ENCODE measurements at regions not wholly inside any gene's neighbourhood (a gene's known extent, or its start where the extent isn't known, plus 50 kb on each side); places are given as distances from the start of the nearest gene placed in this dataset.
"Not testable (repeated sequence)": the region's sequence is repeated elsewhere in the genome, so short reads cannot be mapped to it uniquely, and the experiment has no call there.

DNA sequence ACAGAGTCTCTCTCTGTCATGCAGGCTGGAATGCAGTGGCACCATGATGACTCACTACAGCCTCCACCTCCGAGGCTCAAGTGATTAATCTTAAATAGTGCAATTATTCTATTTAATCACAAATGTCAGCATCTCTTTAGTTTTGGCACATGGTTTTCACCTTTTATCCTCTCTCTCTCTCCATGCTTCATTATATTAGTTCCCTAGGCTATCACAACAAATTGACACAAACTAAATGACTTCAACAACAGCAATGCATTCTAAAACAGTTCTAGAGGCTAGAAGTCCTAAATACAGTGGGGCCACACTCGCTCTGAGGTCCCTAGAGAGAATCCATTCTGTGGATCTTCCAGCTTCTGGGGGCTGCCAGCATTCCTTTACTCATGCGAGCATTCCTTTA is 178.2 kb upstream of the ZNG1F start:
- DNase-seq: not testable (repeated sequence)

DNA sequence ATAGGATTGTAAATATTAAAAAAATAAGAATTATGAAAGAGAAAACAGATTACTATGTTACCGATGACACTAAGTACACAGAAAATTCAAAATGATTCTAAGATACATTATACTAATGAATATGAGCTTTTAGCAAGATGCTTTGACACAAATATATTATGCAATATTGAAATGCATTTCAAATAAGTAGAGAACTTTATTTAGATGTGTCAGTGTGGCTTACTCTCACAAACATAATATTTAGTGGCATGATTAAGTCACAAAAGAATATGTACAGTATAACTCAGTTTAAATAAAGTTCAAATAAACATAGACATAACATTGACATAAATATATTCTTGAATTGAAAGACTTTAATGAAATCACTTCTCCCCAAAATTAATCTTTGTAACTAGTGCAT is 172.7 kb upstream of the ZNG1F start:
- not testable (repeated sequence) for DNase-seq

DNA sequence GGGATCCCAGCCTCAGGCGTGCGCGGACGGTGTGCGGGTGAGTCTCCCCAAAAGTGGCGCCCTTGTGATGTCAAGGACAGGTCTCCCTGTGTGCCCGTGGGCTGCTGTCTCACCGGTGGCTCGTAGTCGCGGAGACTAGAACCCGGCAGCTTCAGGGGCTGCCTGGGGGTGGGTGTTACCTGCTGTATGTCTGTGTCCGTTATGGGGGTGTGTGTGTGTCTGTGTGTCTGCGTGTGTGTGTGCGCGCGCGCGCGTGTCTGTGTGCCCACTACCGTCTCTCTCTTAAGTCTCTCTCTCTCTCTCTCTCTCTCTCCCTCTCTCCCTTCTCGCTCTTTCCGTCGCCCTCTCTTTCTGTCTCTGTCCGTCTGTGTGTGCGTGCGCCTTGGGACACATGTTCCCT is 170.0 kb upstream of the ZNG1F start:
- peak; percentile 3 for DNase-seq

DNA sequence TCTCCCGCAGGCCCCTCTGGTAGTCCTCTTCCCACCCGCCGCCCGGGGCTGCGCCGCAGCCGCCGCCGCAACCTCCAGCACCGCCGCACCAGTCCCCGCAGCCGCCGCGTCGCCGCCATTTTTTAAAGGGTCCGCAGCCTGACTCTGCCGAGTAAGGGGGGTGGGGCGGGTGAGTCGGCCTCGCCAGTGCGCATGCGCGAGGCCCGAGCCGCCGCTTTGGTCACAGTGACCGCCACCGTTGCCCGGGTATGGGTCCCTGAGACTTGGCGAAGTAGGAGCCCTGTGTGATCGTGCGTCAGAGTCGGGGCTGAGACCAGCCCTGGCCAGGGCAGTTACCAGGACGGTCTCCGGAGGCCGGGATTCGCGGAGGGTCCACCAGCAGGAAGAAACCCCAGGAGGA is 169.6 kb upstream of the ZNG1F start:
- peak; percentile 62 for DNase-seq

DNA sequence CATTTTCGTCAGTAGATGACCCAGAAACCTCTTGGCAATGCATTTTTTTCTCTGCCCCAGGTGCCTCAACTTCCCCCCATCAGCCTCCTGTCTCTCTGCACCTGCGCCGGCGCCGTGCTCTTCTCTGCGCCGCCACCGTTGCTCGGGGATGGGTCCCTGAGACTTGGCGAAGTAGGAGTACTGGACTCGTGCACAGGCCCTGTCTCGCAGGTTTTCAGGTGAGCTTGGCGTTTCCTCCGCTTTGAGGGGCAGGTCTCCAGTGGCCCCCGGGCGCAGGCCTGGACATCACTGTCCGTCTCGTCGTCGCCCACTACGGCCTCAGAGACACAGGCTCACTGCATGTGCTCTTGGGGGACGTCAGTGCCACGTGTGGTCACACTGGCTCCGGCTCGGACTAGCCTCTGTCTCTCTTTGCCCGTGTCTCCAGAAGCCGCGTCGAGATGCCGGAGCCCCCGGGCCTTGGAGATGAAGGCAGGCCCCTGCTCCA is 168.8 kb upstream of the ZNG1F start:
- not testable (repeated sequence) for DNase-seq

DNA sequence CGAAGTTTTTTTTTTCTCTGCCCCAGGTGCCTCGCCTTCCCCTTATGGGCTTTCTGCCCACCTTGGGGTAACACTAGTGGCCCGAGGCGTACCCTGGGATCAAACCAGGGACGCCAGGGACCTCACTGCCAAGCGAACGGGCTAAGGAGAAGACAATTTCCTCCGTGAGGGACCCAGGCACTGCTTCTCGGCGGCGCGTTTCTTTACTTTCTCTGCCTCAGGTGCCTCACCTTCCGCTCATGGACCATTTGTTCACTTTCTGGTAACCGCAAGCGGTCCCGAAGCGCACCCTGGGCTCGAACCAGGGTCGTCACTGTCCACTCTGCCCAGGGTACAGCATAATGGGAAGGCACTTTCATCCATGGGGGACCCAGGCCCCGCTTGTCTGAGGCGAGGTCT is 168.2 kb upstream of the ZNG1F start:
- not testable (repeated sequence) for DNase-seq

DNA sequence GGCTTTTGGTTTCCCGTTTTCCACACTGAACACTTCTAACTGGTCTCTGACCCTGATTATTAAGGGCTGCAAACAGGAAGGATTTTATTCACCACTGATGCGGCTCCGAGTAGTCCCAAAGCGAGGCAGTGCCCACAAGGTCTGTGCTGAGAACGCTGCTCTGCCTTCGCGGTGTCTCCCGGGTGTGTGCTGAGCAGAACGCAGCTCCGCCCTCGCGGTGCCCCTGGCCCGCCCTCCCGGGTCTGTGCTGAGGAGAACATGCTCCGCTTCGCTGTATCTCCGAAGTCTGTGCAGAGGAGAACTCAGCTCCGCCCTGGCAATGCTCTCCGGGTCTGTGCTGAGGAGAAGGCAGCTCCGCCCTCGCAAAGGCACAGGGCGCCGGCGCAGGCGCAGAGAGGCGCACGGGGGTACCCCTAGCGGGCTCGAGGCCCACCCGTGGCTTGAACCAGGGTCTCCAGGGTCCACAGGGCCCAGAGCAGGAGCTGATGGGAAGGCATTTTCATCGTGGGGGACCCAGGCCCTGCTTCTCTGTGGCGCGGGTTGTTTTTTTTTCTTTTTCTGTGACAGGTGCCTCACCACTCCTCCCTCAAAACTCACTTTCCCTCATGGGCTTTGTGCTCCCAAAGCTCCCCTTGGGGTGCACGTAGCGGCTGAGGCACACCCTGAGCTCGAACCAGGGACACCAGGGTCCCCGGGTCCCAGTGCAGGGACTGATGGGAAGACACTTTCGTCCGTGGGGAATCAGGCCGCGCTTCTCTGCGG is 167.7 kb upstream of the ZNG1F start:
- DNase-seq: peak; percentile 56

DNA sequence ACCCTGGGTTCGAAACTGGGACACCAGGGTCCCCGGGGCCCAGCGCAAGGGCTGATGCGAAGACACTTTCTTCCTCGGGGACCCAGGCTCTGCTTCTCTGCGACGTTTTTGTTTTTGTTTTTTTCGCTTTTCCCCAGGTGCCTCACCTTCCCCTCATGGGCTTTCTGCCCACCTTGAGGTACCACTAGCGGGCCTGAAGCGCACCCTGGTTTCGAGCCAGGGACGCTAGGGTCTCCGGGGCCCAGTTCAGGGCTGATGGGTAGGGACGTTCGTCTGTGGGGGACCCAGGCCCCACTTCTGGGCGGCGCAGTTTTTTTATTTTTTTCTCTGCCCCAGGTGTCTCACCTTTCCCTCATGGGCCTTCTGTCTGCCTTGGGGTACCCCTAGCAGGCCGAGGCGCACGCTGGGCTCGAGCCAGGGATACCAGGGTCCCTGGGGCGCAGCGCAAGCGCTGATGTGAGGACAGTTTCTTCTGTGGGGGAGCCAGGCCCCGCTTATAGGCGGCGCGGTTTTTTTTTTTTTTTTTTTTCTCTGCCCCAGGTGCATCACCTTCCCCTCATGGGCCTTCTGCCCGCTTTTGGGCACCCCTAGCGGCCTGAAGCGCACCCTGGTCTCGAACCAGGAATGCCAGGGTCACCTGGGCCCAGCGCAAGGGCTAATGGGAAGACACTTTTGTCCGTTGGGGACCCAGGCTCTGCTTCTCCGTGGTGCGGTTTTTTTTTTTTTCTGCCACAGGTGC is 166.8 kb upstream of the ZNG1F start:
- DNase-seq: not testable (repeated sequence)

DNA sequence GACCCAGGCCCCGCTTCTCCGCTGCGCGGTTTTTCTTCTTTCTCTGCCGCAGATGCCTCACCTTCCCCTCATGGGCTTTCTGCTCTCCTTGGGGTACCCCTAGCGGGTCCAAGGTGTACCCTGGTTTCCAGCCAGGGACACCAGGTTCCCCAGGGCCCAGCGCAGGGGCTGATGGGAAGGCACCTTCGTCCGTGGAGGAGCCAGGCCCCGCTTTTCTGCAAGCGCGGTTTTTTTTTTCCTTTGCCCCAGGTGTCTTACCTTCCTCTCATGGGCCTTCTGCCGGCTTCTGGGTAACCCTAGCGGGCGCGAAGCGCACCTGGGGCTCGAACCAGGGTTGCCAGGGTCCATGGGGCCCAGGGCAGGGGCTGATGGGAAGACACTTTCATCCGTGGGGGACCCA is 165.9 kb upstream of the ZNG1F start:
- DNase-seq: not testable (repeated sequence)

DNA sequence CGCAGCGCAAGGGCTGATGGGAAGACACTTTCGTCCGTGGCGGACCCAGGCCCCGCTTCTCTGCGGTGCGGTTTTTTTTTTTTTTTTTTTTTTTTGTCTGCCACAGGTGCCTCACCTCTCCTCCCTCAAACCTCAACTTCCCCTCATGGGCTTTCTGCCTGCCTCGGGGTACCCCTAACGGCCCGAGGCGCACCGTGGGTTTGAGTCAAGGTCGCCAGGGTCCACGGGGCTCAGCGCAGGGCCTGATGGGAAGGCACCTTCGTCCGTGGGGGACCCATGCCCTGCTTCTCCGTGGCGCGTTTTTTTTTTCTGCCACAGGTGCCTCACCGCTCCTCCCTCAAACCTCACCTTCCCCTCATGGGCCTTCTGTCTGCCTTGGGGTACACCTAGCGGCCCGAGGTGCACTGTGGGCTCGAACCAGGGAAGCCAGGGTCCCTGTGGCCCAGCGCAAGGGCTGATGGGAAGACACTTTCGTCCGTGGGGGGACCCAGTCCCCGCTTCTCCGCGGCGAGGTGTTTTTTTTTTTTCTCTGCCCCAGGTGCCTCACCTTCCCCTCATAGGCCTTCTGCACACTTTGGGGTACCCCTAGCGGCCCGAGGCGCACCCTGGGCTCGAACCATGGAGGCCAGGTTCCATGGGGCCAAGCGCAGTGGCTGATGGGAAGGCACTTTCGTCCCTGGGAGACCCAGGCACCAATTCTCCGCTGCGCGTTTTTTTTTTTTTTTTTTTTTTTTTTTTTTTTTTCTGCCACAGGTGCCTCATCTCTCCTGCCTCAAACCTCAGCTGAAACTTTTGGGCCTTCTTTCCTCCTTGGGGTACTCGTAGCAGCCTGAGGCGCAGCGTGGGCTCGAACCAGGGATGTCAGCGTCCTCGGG is 165.2 kb upstream of the ZNG1F start:
- DNase-seq: not testable (repeated sequence)

DNA sequence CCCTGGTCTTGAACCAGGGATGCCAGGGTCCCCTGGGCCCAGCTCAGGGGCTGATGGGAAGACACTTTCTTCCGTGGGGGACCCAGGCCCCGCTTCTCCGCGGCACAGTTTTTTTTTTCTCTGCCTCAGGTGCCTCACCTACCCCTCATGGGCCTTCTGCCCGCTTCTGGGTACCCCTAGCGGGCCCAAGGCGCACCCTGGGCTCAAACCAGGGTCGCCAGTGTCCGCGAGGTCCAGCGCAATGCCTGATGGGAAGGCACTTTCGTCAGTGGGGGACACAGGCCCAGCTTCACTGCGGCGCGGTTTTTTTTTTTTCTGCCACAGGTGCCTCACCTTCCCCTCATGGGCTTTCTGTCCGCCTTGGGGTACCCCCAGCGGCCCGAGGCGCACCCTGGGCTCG is 163.9 kb upstream of the ZNG1F start:
- DNase-seq: not testable (repeated sequence)

DNA sequence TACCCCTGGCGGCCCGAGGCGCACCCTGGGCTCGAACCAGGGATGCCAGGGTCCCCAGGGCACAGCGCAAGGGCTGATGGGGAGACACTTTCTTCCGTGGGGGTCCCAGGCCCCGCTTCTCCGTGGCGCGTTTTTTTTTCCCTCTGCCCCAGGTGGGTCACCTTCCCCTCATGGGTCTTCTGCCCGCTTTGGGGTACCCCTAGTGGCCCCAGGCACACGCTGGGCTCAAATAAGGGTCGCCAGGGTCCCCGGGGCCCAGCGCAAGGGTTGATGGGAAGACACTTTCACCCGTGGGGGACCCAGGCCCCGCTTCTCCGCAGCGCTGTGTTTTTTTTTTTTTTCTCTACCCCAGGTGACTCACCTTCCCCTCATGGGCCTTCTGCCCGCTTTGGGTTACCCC is 163.3 kb upstream of the ZNG1F start:
- not testable (repeated sequence) for DNase-seq

DNA sequence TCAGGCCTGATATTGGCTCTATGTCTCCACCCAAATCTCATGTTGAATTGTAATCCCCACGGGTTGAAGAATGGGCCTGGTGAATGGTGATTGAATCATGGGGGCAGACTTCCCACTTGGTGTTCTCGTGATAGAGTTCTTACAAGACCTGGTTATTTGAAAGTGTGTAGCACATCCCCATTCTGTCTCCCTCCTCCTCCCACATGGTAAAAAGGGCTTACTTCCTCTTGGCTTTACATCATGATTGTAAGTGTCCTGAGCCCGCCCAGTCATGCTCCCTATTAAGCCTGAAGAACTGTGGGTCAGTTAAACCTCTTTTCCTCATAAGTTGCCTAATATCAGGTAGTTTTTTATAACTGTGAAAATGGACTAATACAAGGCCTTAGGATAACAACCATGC is 158.8 kb upstream of the ZNG1F start:
- peak; percentile 88 for DNase-seq

DNA sequence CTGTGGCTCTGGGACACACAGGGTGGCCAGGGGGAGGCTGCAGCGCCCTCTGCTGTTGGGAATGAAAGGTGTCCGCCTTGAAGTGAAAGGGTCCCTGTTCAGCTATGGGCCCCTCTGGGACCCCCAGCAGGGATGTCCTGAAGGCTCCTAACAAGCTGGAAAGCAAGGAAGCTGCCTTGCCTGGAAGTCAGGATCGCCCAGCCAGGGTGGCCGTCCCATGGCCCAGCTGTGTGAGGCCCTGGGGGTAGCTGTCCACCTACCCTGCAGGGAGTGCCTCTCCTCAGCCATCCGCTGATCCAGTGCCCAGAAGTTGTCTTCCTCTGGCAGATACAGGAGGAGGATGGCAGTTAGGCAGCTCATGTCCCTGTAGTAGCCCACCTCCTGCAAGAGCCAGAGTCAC is 143.4 kb upstream of the ZNG1F start:
- DNase-seq: not testable (repeated sequence)

DNA sequence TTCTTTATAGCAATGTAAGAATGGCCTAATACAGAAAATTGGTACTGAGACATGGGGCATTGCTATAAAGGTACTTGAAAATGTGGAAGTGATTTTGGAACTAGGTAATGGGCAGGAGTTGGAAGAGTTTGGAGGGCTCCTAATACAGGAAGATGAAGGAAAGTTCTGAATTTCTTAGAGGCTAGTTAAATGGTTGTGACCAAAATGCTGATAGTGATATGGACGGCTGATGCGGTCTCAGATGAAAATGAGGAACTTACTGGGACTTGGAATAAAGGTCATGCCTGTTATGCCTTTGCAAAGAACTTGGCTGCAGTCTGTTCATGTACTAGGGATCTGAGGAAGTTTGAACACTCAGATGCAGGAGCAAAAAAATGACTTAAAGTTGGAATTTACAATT is 132.2 kb upstream of the ZNG1F start:
- DNase-seq: not testable (repeated sequence)

DNA sequence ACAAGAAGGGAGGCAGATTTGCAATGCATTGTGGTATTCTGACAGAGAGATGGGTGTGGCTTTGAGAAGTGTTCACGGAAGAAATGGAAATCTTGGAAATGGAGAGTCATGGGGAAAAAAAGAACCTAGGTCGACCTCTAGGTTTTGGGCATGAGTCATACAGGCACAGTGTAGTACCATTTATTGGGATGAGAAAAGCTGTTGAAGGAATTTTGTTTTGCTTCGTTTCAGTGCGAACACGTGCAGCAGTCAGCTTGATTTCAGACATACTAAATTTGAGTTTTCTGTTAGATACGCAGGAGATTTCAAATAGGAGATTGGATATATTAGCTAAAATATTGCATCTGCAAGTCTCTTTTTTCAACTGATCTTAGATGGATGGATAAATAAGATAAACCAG is 119.8 kb upstream of the ZNG1F start:
- not testable (repeated sequence) for DNase-seq

DNA sequence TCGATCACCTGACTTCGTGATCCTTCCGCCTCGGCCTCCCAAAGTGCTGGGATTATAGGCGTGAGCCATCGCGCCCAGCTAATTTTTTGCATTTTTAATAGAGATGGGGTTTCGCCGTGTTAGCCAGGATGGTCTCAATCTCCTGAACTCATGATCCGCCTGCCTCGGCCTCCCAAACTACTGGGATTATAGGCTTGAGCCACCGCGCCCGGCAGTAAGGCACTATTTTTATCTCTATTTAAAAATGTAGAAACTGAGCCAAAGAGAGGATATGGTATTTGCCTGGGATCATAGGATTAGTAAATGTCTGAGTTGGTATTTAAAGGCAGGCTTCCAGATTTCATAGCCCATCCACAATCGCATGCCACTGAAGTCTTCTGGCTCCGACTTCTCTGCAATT is 96.6 kb upstream of the ZNG1F start:
- DNase-seq: not testable (repeated sequence)

DNA sequence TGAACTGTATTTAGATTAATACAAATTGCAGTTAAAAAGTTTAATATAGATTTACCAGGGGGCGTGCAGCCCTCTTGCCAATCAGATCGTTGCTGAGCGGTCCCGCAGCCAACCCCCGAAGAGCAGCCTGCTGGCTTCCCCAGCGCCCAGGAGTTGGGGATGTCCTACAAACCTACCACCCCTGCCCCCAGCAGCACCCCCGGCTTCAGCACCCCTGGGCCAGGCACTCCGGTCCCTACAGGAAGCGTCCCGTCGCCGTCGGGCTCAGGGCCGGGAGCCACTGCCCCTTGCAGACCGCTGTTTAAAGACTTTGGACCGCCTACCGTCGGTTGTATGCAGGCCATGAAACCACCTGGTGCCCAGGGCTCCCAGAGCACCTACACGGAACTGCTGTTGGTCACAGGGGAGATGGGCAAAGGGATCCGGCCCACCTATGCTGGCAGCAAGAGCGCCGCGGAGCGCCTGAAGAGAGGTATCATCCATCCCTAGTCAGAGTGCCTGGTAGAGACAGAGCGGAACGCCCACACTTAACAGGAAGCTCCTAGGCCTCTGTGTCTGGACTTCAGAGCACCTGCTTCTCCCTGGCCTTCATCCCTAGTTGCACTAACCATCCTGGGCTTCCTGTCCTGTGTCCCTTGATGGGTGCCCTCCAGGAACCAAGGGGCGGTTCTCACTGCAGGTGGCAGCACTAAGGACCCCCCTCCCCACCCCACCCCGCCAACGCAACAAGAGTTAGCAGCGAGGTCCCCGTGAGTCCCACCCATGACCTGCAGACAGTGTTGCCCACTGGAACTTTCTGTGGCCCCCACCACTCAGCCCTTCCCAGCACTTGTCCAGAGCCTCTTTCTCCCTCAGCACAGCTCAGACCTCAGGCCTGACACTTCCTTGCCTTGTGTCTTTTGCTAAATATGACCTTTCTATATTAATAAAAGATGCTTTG is 91.5 kb upstream of the ZNG1F start:
- not testable (repeated sequence) for DNase-seq

DNA sequence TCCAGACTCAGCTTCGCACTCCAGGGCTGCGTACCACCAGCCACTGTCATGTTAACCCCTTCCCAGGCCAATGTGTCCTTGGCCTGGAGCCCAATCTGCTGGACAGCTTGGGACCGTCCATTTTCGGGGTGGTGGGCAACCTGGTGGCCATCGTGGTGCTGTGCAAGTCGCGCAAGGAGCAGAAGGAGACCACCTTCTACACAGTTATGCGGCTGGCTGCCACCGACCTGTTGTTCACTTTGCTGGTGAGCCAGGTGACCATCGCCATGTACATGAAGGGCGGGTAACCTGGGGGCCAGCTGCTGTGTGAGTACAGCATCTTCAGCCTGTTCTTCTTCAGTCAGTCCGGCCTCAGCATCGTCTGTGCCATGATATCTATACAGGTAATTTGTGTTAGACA is 90.3 kb upstream of the ZNG1F start:
- DNase-seq: not testable (repeated sequence)

DNA sequence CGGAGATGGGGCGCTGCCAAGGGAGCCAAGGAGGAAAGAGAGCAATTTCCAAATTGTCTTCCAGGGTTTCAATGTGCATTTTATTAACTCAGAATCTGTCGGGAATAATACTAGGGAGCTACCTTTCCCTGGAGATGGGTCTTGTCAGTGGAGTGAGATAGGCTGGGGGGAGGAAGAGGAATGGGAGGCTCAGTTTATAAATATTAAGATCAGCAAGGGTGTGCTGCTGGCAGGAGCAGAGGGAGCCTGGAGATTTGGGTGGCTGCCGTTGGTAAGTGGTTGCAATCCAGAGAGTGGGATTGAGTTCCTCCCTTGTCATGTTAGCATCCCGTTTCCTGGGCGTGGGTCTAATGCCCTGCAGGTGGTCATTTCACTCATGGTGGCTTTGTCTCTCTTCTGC is 89.9 kb upstream of the ZNG1F start:
- DNase-seq: not testable (repeated sequence)

DNA sequence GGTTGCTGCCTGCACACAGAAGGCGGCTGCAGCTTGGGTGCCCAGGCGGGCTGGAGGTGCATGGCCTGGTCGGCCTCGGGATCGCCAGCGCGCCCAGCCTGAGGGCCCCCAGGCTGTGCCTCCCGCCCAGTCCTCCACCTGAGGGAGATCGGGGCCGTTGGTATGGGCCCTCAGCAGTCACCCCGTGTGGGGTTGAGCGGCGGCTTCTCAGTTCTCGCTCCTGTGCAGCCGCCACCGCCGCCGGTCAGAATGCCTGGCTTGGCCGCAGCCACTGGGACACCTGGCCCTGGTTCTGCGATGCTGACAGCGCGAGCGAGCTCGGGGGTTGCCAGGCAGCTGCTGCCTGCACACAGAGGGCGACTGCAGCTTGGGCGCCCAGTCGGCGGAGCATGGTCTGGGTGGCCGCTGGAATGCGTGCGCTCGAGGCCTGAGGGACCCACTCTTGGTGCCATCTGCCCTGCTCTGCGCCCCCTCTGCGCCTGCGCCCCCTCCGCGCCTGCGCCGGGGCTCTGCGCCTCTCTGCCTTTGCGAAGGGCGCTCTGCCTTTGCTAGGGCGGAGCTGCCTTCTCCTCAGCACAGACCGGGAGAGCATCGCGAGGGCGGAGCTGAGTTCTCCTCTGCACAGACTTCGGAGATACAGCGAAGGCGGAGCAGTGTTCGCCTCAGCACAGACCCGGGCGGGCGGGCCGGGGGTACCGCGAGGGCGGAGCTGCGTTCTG is 84.6 kb upstream of the ZNG1F start:
- DNase-seq: peak; percentile 61
